ENCODE measurements at regions not wholly inside any gene's neighbourhood (a gene's known extent, or its start where the extent isn't known, plus 50 kb on each side); places are given as distances from the start of the nearest gene placed in this dataset.

- no peaks in the 10 kb centered on the region for H3K9me3 ChIP-seq (replicated peaks; ENCODE audit: control insufficient read depth, insufficient read depth, low read length)
- no peaks in the 10 kb centered on the region for H3K36me3 ChIP-seq (ENCODE audit: control insufficient read depth in 2 of 2, insufficient read depth in 2 of 2, low read length in 1 of 2)
- no peak for ATAC-seq
- no peaks in the 10 kb centered on the region for H4K20me1 ChIP-seq (ENCODE audit: control insufficient read depth, insufficient read depth)
- H3K4me2 ChIP-seq (ENCODE audit: control insufficient read depth, insufficient read depth) = no peak overlapping the region
- intact Hi-C loops (cut with micrococcal nuclease; ENCODE audit: unreplicated experiment) = no loop called here
- FAIRE-seq = no peak
- WGBS (ENCODE audit: insufficient coverage, insufficient replicate concordance, low lambda C conversion rate, missing lambda C conversion rate) = 8% methylated on average over 1 of the region's 1 CpG
- POLR2A ChIA-PET = no interaction called here
- H3K27me3 ChIP-seq (replicated peaks in 1 of 2; ENCODE audit: control insufficient read depth in 2 of 2, insufficient read depth in 2 of 2, low read length in 1 of 2) = no peaks in the 10 kb centered on the region
- H3K4me1 ChIP-seq (ENCODE audit: control insufficient read depth, insufficient read depth, low read length) = no peaks in the 10 kb centered on the region
- no peaks in the 10 kb centered on the region for H3K79me2 ChIP-seq (ENCODE audit: control insufficient read depth, insufficient read depth, low read length)
- SMC1A ChIA-PET (ENCODE audit: uncharacterized antibody, unreplicated experiment) = interaction anchor here (1.2 kb wide), 1 partner anchor 12 kb away, joined by 3 read pairs; no protein-coding TSS in a partner anchor
- no peak overlapping the region for H3K9ac ChIP-seq (ENCODE audit: control insufficient read depth, insufficient read depth, low read length)
- H3K4me3 ChIP-seq = no peak overlapping the region
- no TSS peak for BruUV-seq (replicated peaks)
- no peak overlapping the region for H2AFZ ChIP-seq (ENCODE audit: control insufficient read depth, low read depth, low read length)
- CTCF ChIA-PET = interaction anchor here (1.0 to 1.9 kb wide), 3 partner anchors 8 to 239 kb away, joined by 4 to 7 read pairs (median 4); no protein-coding TSS in a partner anchor
- RAD21 ChIA-PET (ENCODE audit: unreplicated experiment) = no interaction called here
- in situ Hi-C loops (cut with MboI) = no loop called here
- H3K27ac ChIP-seq (ENCODE audit: control insufficient read depth, insufficient read depth) = no peak overlapping the region
- TF ChIP-seq ASH2L (IDR thresholded peaks at IDR 0.05; ENCODE audit: borderline replicate concordance, low read depth) (no peak), PAX8 (IDR thresholded peaks at IDR 0.05) (no peak), JUNB (IDR thresholded peaks at IDR 0.05) (no peak), CBFB (IDR thresholded peaks at IDR 0.05; ENCODE audit: low read depth) (no peak), ATF3 (IDR thresholded peaks at IDR 0.05; ENCODE audit: borderline replicate concordance, extremely low read depth, low read depth, low read length) (no peak), HCFC1 (IDR thresholded peaks at IDR 0.05; ENCODE audit: low read length) (no peak), RAD21 (IDR thresholded peaks at IDR 0.05; ENCODE audit: insufficient read depth, low read depth, low read length) (no peak), NFXL1 (IDR thresholded peaks at IDR 0.05; ENCODE audit: borderline replicate concordance) (no peak)
- DNase-seq (ENCODE audit: low read depth, low spot score) = no peak
Observed at GRCh38 chr5:82590112-82590511, 312.0 kb upstream of the RPS23 start.

- RAD21 ChIA-PET (ENCODE audit: unreplicated experiment) = no interaction called here
- no peaks in the 10 kb centered on the region for H3K79me2 ChIP-seq (ENCODE audit: control insufficient read depth, insufficient read depth, low read length)
- no peak overlapping the region for H3K27ac ChIP-seq (ENCODE audit: control insufficient read depth, insufficient read depth)
- FAIRE-seq (no peak), DNase-seq (ENCODE audit: low read depth, low spot score) (no peak), ATAC-seq (no peak)
- no peak overlapping the region for H3K9ac ChIP-seq (ENCODE audit: control insufficient read depth, insufficient read depth, low read length)
- CTCF ChIA-PET = no interaction called here
- no TSS peak for BruUV-seq (replicated peaks)
- no peaks in the 10 kb centered on the region for H3K9me3 ChIP-seq (replicated peaks; ENCODE audit: control insufficient read depth, insufficient read depth, low read length)
- no peak overlapping the region for H3K4me3 ChIP-seq
- H3K4me1 ChIP-seq (ENCODE audit: control insufficient read depth, insufficient read depth, low read length) = no peaks in the 10 kb centered on the region
- no peak overlapping the region for H2AFZ ChIP-seq (ENCODE audit: control insufficient read depth, low read depth, low read length)
- H3K36me3 ChIP-seq (ENCODE audit: control insufficient read depth in 2 of 2, insufficient read depth in 2 of 2, low read length in 1 of 2) = no peaks in the 10 kb centered on the region
- H3K27me3 ChIP-seq (replicated peaks in 1 of 2; ENCODE audit: control insufficient read depth in 2 of 2, insufficient read depth in 2 of 2, low read length in 1 of 2) = no peaks in the 10 kb centered on the region
- WGBS (ENCODE audit: insufficient coverage, insufficient replicate concordance, low lambda C conversion rate, missing lambda C conversion rate) = 81% methylated on average over 3 of the region's 3 CpGs
- no peak overlapping the region for H3K4me2 ChIP-seq (ENCODE audit: control insufficient read depth, insufficient read depth)
- in situ Hi-C loops (cut with MboI) (no loop called here), intact Hi-C loops (cut with micrococcal nuclease; ENCODE audit: unreplicated experiment) (no loop called here)
- SMC1A ChIA-PET (ENCODE audit: uncharacterized antibody, unreplicated experiment) = interaction anchor here (0.6 to 0.7 kb wide), 3 partner anchors 177 to 994 kb away, joined by 3 read pairs; no protein-coding TSS in a partner anchor
- POLR2A ChIA-PET = no interaction called here
- no peaks in the 10 kb centered on the region for H4K20me1 ChIP-seq (ENCODE audit: control insufficient read depth, insufficient read depth)
- TF ChIP-seq RFX5 (IDR thresholded peaks at IDR 0.05; ENCODE audit: low read depth, low read length) = no peak
Observed at GRCh38 chr5:82586661-82587310, 308.6 kb upstream of the RPS23 start.

Data from GM12878 (cell line).